OCI-LY3 (cell line): ENCODE measurements at regions not wholly inside any gene's neighbourhood (a gene's known extent, or its start where the extent isn't known, plus 50 kb on each side); places are given as distances from the start of the nearest gene placed in this dataset.

Source experiments
- CTCF ChIP-seq: fragments of 200-600, 300-600 bp; sonication (generic); IDR thresholded peaks from 2 replicates; pipeline ENCODE4 v1.5.1; 2014; ENCODE audit warnings: antibody characterized with exemption, low read length, low read depth
- EZH2phosphoT487 ChIP-seq: fragments of 200-600 bp; shearing (Covaris generic); IDR thresholded peaks from 2 replicates; pipeline ENCODE4 v1.6.1; 2018; ENCODE audit warnings: antibody characterized with exemption, mixed run types, low read depth

- TF ChIP-seq CTCF, result no peak
- no peak for TF ChIP-seq EZH2phosphoT487
These were observed 125.9 kb upstream of the AKR1E2 start for GRCh38 chr10:4699950-4700730.
